ENCODE measurements at regions not wholly inside any gene's neighbourhood (a gene's known extent, or its start where the extent isn't known, plus 50 kb on each side); places are given as distances from the start of the nearest gene placed in this dataset.

GRCh38 chr1:234985516-234986294 is 142.9 kb downstream of the TOMM20 start:
- TF ChIP-seq, protein P1, sequence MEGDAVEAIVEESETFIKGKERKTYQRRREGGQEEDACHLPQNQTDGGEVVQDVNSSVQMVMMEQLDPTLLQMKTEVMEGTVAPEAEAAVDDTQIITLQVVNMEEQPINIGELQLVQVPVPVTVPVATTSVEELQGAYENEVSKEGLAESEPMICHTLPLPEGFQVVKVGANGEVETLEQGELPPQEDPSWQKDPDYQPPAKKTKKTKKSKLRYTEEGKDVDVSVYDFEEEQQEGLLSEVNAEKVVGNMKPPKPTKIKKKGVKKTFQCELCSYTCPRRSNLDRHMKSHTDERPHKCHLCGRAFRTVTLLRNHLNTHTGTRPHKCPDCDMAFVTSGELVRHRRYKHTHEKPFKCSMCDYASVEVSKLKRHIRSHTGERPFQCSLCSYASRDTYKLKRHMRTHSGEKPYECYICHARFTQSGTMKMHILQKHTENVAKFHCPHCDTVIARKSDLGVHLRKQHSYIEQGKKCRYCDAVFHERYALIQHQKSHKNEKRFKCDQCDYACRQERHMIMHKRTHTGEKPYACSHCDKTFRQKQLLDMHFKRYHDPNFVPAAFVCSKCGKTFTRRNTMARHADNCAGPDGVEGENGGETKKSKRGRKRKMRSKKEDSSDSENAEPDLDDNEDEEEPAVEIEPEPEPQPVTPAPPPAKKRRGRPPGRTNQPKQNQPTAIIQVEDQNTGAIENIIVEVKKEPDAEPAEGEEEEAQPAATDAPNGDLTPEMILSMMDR (conservative IDR thresholded peaks at IDR 0.05; ENCODE audit: low read length): no peak
- no peak for TF ChIP-seq EZH2phosphoT487 (IDR thresholded peaks at IDR 0.05; ENCODE audit: borderline replicate concordance, low read depth, low read length)

Data from OCI-LY7 (cell line).